K562 (cell line): ENCODE measurements at regions not wholly inside any gene's neighbourhood (a gene's known extent, or its start where the extent isn't known, plus 50 kb on each side); places are given as distances from the start of the nearest gene placed in this dataset.

ENCODE experiments used
- ATAC-seq: fragments of 200-7000 bp; cut with Tn5 transposase; 3 replicates; pipeline ENCODE4 v1.9.1; 2020; ENCODE audit warnings: moderate library complexity
- BruUV-seq: library from RNA; stranded (reverse); fragments of 400-500 nt; replicated peaks from 2 replicates; lab custom pipeline; 2021; lab: Mats Ljungman, UMichigan
- CTCF ChIA-PET: fragments of 300-600 bp; formaldehyde crosslinking; extraction: SDS; loops from one replicate; lab custom pipeline; 2021; ENCODE audit warnings: low intra/inter-chr PET ratio; lab: Yijun Ruan, JAX
- POLR2A ChIA-PET: fragments of 300-600, 350-650 bp; sonication (Branson Sonifier 250); formaldehyde crosslinking; extraction: SDS; loops from one replicate; lab custom pipeline; 2021; ENCODE audit warnings: antibody characterized with exemption, inconsistent platforms; lab: Yijun Ruan, JAX
- DNase-seq, 4 experiments: peaks; one replicate each; pipeline versions ENCODE4 v3.0.0 to v3.0.0-alpha.2; 2011 to 2018; ENCODE audit warnings: low spot score in 3 of 4, mixed read lengths in 3 of 4; ENCODE audit errors: extremely low read depth in 1 of 4
- FAIRE-seq: peaks from 2 replicates; lab custom pipeline; 2011; peaks lifted over from hg19 to GRCh38; lab: Jason Lieb, UNC
- H2AFZ ChIP-seq: 2 replicates; pipeline ENCODE4 v1.6.0; 2011; ENCODE audit warnings: low read depth, low read length, control low read depth, inconsistent platforms
- H3K27ac ChIP-seq: fragments of 200-600 bp; 3 replicates; pipeline ENCODE4 v1.8.0; 2011; ENCODE audit warnings: low read depth, mild to moderate bottlenecking, control low read depth, inconsistent platforms, low read length, moderate library complexity, mixed read lengths; ENCODE audit errors: extremely low read depth
- H3K27me3 ChIP-seq, 2 experiments: fragments of 300-600 bp in 1 of 2; 2 replicates in 1 of 2; 3 replicates in 1 of 2; pipeline versions ENCODE4 v1.6.0 to v1.8.0; 2011; ENCODE audit warnings: inconsistent platforms in 2 of 2, low read length in 2 of 2, mild to moderate bottlenecking in 1 of 2, mixed read lengths in 1 of 2, moderate library complexity in 1 of 2; ENCODE audit not compliant: control insufficient read depth in 2 of 2, insufficient read depth in 2 of 2
- H3K36me3 ChIP-seq: fragments of 300-600 bp; 3 replicates; pipeline ENCODE4 v1.8.0; 2011; ENCODE audit warnings: mild to moderate bottlenecking, low read length, inconsistent platforms; ENCODE audit not compliant: control insufficient read depth, insufficient read depth
- H3K4me1 ChIP-seq, 2 experiments: fragments of 200-600 bp in 1 of 2; replicated peaks in 1 of 2; 2 replicates in 1 of 2; 3 replicates in 1 of 2; pipeline versions ENCODE4 v1.5.1 to v1.8.0; 2011; ENCODE audit warnings: inconsistent platforms in 2 of 2, low read length in 2 of 2, mild to moderate bottlenecking in 1 of 2, mixed read lengths in 1 of 2, moderate library complexity in 1 of 2; ENCODE audit not compliant: control insufficient read depth in 2 of 2, insufficient read depth in 2 of 2
- H3K4me2 ChIP-seq: 2 replicates; pipeline ENCODE4 v1.6.1; 2011; ENCODE audit warnings: low read length, control low read depth, inconsistent platforms, mixed read lengths; ENCODE audit not compliant: insufficient read depth
- H3K4me3 ChIP-seq: fragments of 200-600 bp; sonication (generic), shearing (Covaris generic); 2 replicates; pipeline ENCODE4 v1.5.1; 2016; ENCODE audit warnings: control low read depth, inconsistent platforms
- H3K79me2 ChIP-seq: fragments of 200-600 bp; 3 replicates; pipeline ENCODE4 v1.8.0; 2011; ENCODE audit warnings: low read length, inconsistent platforms; ENCODE audit not compliant: control insufficient read depth, insufficient read depth
- H3K9ac ChIP-seq, 2 experiments: 2 replicates each; pipeline versions ENCODE4 v1.6.0 to v1.6.1; 2011; ENCODE audit warnings: low read depth in 2 of 2, low read length in 2 of 2, control low read depth in 1 of 2, inconsistent platforms in 1 of 2, mild to moderate bottlenecking in 1 of 2, mixed read lengths in 1 of 2; ENCODE audit not compliant: insufficient read depth in 1 of 2
- H3K9me1 ChIP-seq: one replicate; pipeline ENCODE4 v1.6.0; 2011; ENCODE audit warnings: inconsistent platforms, mild to moderate bottlenecking, low read length, moderate library complexity; ENCODE audit not compliant: control insufficient read depth, insufficient read depth
- H3K9me3 ChIP-seq: replicated peaks from 2 replicates; pipeline ENCODE4 v1.5.1; 2011; ENCODE audit warnings: low read depth, low read length, inconsistent platforms; ENCODE audit not compliant: control insufficient read depth, insufficient read depth
- H4K20me1 ChIP-seq: replicated peaks from 2 replicates; pipeline ENCODE4 v1.6.1; 2011; ENCODE audit warnings: low read length, inconsistent platforms, mixed read lengths; ENCODE audit not compliant: control insufficient read depth, insufficient read depth
- MNT ChIP-seq, 2 experiments: fragments of 450-650 bp; conservative IDR thresholded peaks; 2 replicates each; pipeline ENCODE4 v1.6.1; 2017; ENCODE audit warnings: mild to moderate bottlenecking in 2 of 2, moderate library complexity in 2 of 2
- NCOA4 ChIP-seq: fragments of 450-650 bp; IDR thresholded peaks from 2 replicates; pipeline ENCODE4 v1.6.1; 2018; ENCODE audit warnings: mild to moderate bottlenecking; ENCODE audit not compliant: partially characterized antibody
- NR1H2 ChIP-seq: sonication (generic); formaldehyde crosslinking; IDR thresholded peaks from 2 replicates; pipeline ENCODE4 v1.4.0; 2020; ENCODE audit warnings: mild to moderate bottlenecking, missing genetic modification reagents
- NR3C1 ChIP-seq: sonication (generic); formaldehyde crosslinking; IDR thresholded peaks from 2 replicates; pipeline ENCODE4 v1.8.1; 2022; ENCODE audit warnings: missing genetic modification reagents
- PHB2 ChIP-seq: fragments of 450-650 bp; IDR thresholded peaks from 2 replicates; pipeline ENCODE4 v1.6.1; 2017; ENCODE audit warnings: low read depth
- POLR2H ChIP-seq: IDR thresholded peaks from 2 replicates; pipeline ENCODE4 v1.6.1; 2016; ENCODE audit warnings: missing genetic modification characterization, low read depth, mild to moderate bottlenecking, control low read depth, missing compliant biosample characterization, moderate library complexity
- SP2 ChIP-seq: IDR thresholded peaks from 2 replicates; pipeline ENCODE4 v1.6.1; 2011; ENCODE audit warnings: mild to moderate bottlenecking, low read depth, low read length, moderate library complexity; ENCODE audit not compliant: poor library complexity, severe bottlenecking; ENCODE audit errors: extremely low read depth
- UBTF ChIP-seq, 2 experiments: IDR thresholded peaks; 2 replicates each; pipeline ENCODE4 v1.6.1; 2012; ENCODE audit warnings: improper control_type of control experiment in 2 of 2, low read depth in 2 of 2, low read length in 2 of 2, borderline replicate concordance in 1 of 2
- XRCC3 ChIP-seq: fragments of 450-650 bp; IDR thresholded peaks from 2 replicates; pipeline ENCODE4 v1.6.1; 2017; ENCODE audit warnings: mild to moderate bottlenecking, moderate library complexity
- ZKSCAN8 ChIP-seq: fragments of 200-800 bp; sonication (Bioruptor generic); IDR thresholded peaks from 2 replicates; pipeline ENCODE4 v1.6.1; 2016; ENCODE audit warnings: missing genetic modification characterization, missing compliant biosample characterization
- WGBS: fragments of 100-300 bp; shearing (Covaris generic); methylation state at CpG from one replicate; pipeline ENCODE4 v1.1.6; 2016; ENCODE audit warnings: low coverage, mixed read lengths; ENCODE audit not compliant: insufficient coverage; ENCODE audit errors: missing lambda C conversion rate; 5-methylcytosine and 5-hydroxymethylcytosine counted together
- in situ Hi-C: fragments of 300-500 bp; cut with MboI; formaldehyde crosslinking; loops from 4 replicates; pipeline ENCODE4 v1.15.0; 2018; ENCODE audit warnings: inconsistent platforms, mixed read lengths
- intact Hi-C: fragments of 100-400 bp; cut with micrococcal nuclease; formaldehyde crosslinking; loops from 2 replicates; pipeline ENCODE4 v1.14.2; 2022

DNA sequence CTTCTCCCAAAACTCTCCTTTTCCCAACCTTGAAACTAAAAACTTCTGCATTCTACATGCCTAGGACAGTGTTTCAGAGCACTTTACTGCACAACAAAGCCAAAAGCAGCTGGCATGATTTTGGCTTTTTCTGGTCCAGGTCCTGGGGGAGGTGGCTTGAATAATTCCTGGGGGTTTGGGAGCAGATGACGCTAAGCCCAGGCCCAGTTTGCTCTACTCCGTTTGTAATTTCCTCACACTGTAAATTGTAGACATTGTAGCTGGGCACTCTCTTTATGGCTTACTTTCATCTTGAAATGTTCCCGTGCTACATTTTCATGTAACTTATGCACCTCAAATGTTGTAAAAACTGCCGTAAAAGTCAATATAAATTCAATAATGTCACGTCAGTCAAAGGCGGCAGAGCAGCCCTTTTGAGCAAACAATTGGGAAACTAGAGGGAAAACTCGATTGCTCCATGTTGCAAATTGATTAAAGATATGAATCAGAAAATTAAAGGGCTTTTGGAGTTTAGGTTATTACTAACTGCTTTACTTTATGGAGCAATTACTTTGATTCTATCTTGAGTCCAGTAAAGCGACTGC, 373.2 kb upstream of the SLC14A2 start:
- POLR2A ChIA-PET, result no interaction called here
- intact Hi-C loops (no loop called here), in situ Hi-C loops (no loop called here)
- H2AFZ ChIP-seq, result no peak overlapping the region
- ATAC-seq (no peak), DNase-seq (no peak), FAIRE-seq (no peak)
- no peaks in the 10 kb centered on the region for H3K27me3 ChIP-seq
- 1% methylated on average over 8 of the region's 8 CpGs for WGBS
- H3K79me2 ChIP-seq, result no peaks in the 10 kb centered on the region
- TF ChIP-seq NCOA4 (no peak), PHB2 (no peak), XRCC3 (no peak)
- H3K4me2 ChIP-seq, result no peak overlapping the region
- H3K36me3 ChIP-seq, result no peaks in the 10 kb centered on the region
- H3K9me3 ChIP-seq, result no peaks in the 10 kb centered on the region
- H3K4me3 ChIP-seq, result no peak overlapping the region
- H4K20me1 ChIP-seq, result no peaks in the 10 kb centered on the region
- CTCF ChIA-PET, result no interaction called here
- no peak overlapping the region for H3K9ac ChIP-seq
- H3K9me1 ChIP-seq, result no peaks in the 10 kb centered on the region
- H3K4me1 ChIP-seq, result no peaks in the 10 kb centered on the region
- no peak overlapping the region for H3K27ac ChIP-seq
- BruUV-seq, result no TSS peak

- Histone ChIP-seq H3K9ac (no peak overlapping the region), H3K4me2 (no peak overlapping the region), H3K79me2 (no peaks in the 10 kb centered on the region), H3K4me1 (no peaks in the 10 kb centered on the region), H3K4me3 (no peak overlapping the region), H3K27me3 (no peaks in the 10 kb centered on the region), H3K9me1 (no peaks in the 10 kb centered on the region), H3K27ac (no peak overlapping the region), H3K9me3 (no peaks in the 10 kb centered on the region), H4K20me1 (no peaks in the 10 kb centered on the region), H3K36me3 (no peaks in the 10 kb centered on the region), H2AFZ (no peak overlapping the region)
- 0% methylated on average over 6 of the region's 7 CpGs for WGBS
- CTCF ChIA-PET, result no interaction called here
- intact Hi-C loops, result no loop called here
- in situ Hi-C loops, result no loop called here
- BruUV-seq, result no TSS peak
- FAIRE-seq, result no peak
- ATAC-seq, result no peak
- no peak for DNase-seq
- POLR2A ChIA-PET, result no interaction called here
- no peak for TF ChIP-seq NR1H2 (CRISPR knock-in tag)
- no peak for TF ChIP-seq SP2
- TF ChIP-seq ZKSCAN8, result no peak
- TF ChIP-seq MNT (conservative IDR thresholded peaks at IDR 0.05), result no peak
- TF ChIP-seq POLR2H (tag), result no peak
- TF ChIP-seq NR3C1 (CRISPR knock-in tag), result no peak
- TF ChIP-seq UBTF (IDR thresholded peaks at IDR 0.05; ENCODE audit: borderline replicate concordance in 1 of 2, low read depth in 2 of 2, low read length in 2 of 2), result no peak
These were observed 371.8 kb upstream of the SLC14A2 start for GRCh38 chr18:45243340-45244110.
